ENCODE measurements at regions not wholly inside any gene's neighbourhood (a gene's known extent, or its start where the extent isn't known, plus 50 kb on each side); places are given as distances from the start of the nearest gene placed in this dataset.

- no peak for DNase-seq (ENCODE audit: low read depth)
- H3K4me3 ChIP-seq (ENCODE audit: control insufficient read depth, low read depth, low read length): no peak overlapping the region
- TF ChIP-seq CTCF (IDR thresholded peaks at IDR 0.05; ENCODE audit: control insufficient read depth, insufficient read depth, low read depth, low read length, missing control alignments): no peak
Observed at GRCh38 chr2:41187376-41188122, 735.7 kb upstream of the SLC8A1 start.

DNA sequence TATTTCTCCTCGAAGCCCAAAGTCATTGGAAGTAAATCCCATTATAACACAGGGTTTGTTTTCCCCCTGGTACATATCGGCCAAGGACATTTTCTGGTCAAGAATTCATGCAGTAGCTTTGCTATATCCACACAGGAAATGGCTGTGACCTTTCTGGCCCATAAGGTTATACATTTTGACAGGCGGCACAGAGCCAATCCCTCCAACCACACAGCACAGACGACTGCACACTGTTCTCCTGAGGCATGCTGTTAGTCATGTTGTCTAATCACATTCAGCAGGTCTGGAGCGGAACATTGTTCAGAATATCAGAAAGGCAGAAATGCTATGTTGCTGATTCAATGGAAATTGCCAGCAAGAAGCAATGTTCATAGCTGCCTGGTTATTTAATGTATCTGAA is 742.3 kb upstream of the SLC8A1 start:
- no peak for TF ChIP-seq CTCF (IDR thresholded peaks at IDR 0.05; ENCODE audit: control insufficient read depth, insufficient read depth, low read depth, low read length, missing control alignments)
- no peak for DNase-seq (ENCODE audit: low read depth)

DNA sequence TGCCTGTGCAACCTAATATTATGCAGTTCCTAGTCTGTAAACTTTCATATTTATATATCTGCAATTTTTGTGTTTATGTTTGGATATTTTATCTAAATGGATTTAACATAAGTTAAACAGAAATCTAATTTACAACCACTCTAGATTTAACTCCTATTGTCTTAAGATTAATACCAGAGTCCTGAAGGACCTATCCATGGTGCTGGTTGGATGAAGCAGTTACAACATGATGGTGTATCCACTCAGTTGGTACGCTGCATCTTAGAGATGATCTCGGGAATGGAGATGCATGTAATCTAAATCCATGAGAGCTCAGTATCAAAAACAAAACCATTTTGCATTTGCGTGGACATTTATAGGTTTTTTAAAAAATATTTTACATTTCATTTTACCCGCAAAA is 745.9 kb upstream of the SLC8A1 start:
- TF ChIP-seq CTCF (IDR thresholded peaks at IDR 0.05; ENCODE audit: control insufficient read depth, insufficient read depth, low read depth, low read length, missing control alignments): no peak
- no peak overlapping the region for H3K4me3 ChIP-seq (ENCODE audit: control insufficient read depth, low read depth, low read length)
- no peak for DNase-seq (ENCODE audit: low read depth)

More for the DNA sequence above, 742.3 kb upstream of the SLC8A1 start:
- no peak overlapping the region for H3K4me3 ChIP-seq (ENCODE audit: control insufficient read depth, low read depth, low read length)

GRCh38 chr2:41199334-41199733 is 747.4 kb upstream of the SLC8A1 start:
- no peak for TF ChIP-seq CTCF (IDR thresholded peaks at IDR 0.05; ENCODE audit: control insufficient read depth, insufficient read depth, low read depth, low read length, missing control alignments)
- no peak for DNase-seq (ENCODE audit: low read depth)
- H3K4me3 ChIP-seq (ENCODE audit: control insufficient read depth, low read depth, low read length): no peak overlapping the region

DNA sequence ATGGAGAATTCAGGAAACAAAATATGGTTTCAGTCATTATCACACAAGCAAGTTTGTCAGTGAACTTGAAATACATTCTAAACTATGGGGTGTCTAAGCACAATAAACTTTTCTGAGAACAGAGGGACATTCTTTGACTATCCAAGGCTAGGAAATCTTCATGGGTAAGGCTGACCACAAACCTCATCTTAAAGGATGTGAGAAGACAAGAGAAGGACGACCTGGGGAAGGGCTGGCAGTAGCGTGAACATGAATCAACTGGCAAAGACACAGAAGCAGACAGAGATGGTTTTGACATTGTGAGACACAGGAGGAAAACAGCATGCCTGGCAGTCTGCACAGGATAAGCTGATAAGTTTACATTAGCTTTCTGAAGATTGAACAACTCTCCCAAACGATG is 752.4 kb upstream of the SLC8A1 start:
- no peak for TF ChIP-seq CTCF (IDR thresholded peaks at IDR 0.05; ENCODE audit: control insufficient read depth, insufficient read depth, low read depth, low read length, missing control alignments)
- no peak for DNase-seq (ENCODE audit: low read depth)
- H3K4me3 ChIP-seq (ENCODE audit: control insufficient read depth, low read depth, low read length): no peak overlapping the region

DNA sequence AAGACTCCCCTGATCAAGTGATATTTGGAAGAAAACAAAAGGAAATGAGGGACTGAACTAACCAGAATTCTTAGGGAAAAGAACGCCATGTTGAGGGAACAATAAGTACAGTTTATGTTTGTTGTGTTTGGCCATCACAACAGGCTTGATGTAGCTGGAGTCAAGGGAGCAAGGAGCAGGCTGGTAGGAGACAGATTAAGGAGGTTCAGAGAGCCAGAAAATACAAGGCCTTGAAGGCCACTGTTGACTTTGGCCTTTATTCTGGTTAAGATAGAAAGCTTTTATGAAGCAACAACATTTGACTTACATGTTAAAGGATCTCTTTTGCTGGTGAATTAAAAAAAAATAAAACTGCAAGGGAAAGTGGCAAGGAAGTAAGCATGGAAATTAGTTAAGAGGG is 754.1 kb upstream of the SLC8A1 start:
- TF ChIP-seq CTCF (IDR thresholded peaks at IDR 0.05; ENCODE audit: control insufficient read depth, insufficient read depth, low read depth, low read length, missing control alignments): no peak
- no peak overlapping the region for H3K4me3 ChIP-seq (ENCODE audit: control insufficient read depth, low read depth, low read length)
- DNase-seq (ENCODE audit: low read depth): no peak
